Common myeloid progenitor, CD34-positive (primary cell): ENCODE measurements at regions not wholly inside any gene's neighbourhood (a gene's known extent, or its start where the extent isn't known, plus 50 kb on each side); places are given as distances from the start of the nearest gene placed in this dataset.

Experiments used
- CTCF ChIA-PET: fragments of 350-600 bp; sonication (Branson Sonifier 250); formaldehyde crosslinking; loops from one replicate; lab custom pipeline; 2021; ENCODE audit warnings: antibody characterized with exemption; lab: Charles Lee
- POLR2A ChIA-PET: fragments of 350-600 bp; sonication (Branson Sonifier 250); formaldehyde crosslinking; loops from one replicate; lab custom pipeline; 2021; ENCODE audit warnings: antibody characterized with exemption; lab: Charles Lee
- DNase-seq, 3 donors: peaks; one replicate each; pipeline versions ENCODE4 v3.0.0 to v3.0.0-alpha.2; 2013
- H3K27ac ChIP-seq, 2 experiments: 1 replicate in 1 of 2; 2 replicates in 1 of 2; pipeline ENCODE4 v1.7.0; 2013; ENCODE audit warnings: inconsistent platforms in 2 of 2, low read length in 2 of 2, mild to moderate bottlenecking in 2 of 2, low read depth in 1 of 2, moderate library complexity in 1 of 2; ENCODE audit not compliant: severe bottlenecking in 2 of 2, insufficient read depth in 1 of 2, poor library complexity in 1 of 2
- H3K27me3 ChIP-seq, 5 experiments: replicated peaks in 2 of 5; 1 replicate in 3 of 5; 2 replicates in 2 of 5; pipeline versions ENCODE4 v1.6.1 to v1.7.0; 2013; ENCODE audit warnings: low read length in 4 of 5, mild to moderate bottlenecking in 2 of 5, moderate library complexity in 2 of 5, inconsistent platforms in 1 of 5; ENCODE audit not compliant: insufficient read depth in 5 of 5, control insufficient read depth in 4 of 5
- H3K36me3 ChIP-seq, 4 experiments: 1 replicate in 2 of 4; 2 replicates in 2 of 4; pipeline versions ENCODE4 v1.6.1 to v1.7.0; 2013; ENCODE audit warnings: low read length in 3 of 4, control low read depth in 1 of 4, mild to moderate bottlenecking in 1 of 4; ENCODE audit not compliant: control insufficient read depth in 4 of 4, insufficient read depth in 4 of 4
- H3K4me1 ChIP-seq, 4 experiments: 1 replicate in 3 of 4; 2 replicates in 1 of 4; pipeline versions ENCODE4 v1.6.1 to v1.7.1; 2013; ENCODE audit warnings: low read length in 3 of 4, mild to moderate bottlenecking in 3 of 4, control low read depth in 1 of 4, inconsistent platforms in 1 of 4, moderate library complexity in 1 of 4; ENCODE audit not compliant: control insufficient read depth in 4 of 4, insufficient read depth in 4 of 4; ENCODE audit errors: control extremely low read depth in 1 of 4
- H3K4me3 ChIP-seq, 7 experiments: 1 replicate in 4 of 7; 2 replicates in 3 of 7; pipeline versions ENCODE4 v1.5.1 to v1.7.0; 2013; ENCODE audit warnings: mild to moderate bottlenecking in 7 of 7, low read length in 6 of 7, moderate library complexity in 6 of 7, inconsistent platforms in 2 of 7, low read depth in 2 of 7, control low read depth in 1 of 7; ENCODE audit not compliant: insufficient read depth in 4 of 7, control insufficient read depth in 1 of 7; ENCODE audit errors: extremely low read depth in 1 of 7
- H3K9me3 ChIP-seq, 5 experiments: 1 replicate in 4 of 5; 2 replicates in 1 of 5; pipeline versions ENCODE4 v1.6.1 to v1.7.1; 2013; ENCODE audit warnings: low read length in 4 of 5, mild to moderate bottlenecking in 2 of 5, inconsistent platforms in 1 of 5, low read depth in 1 of 5, moderate library complexity in 1 of 5; ENCODE audit not compliant: control insufficient read depth in 4 of 5, insufficient read depth in 2 of 5; ENCODE audit errors: control extremely low read depth in 1 of 5
- WGBS: methylation state at CpG from one replicate; pipeline ENCODE4 v1.1.5; 2013; ENCODE audit not compliant: insufficient coverage; 5-methylcytosine and 5-hydroxymethylcytosine counted together

GRCh38 chr2:78896536-78896935 is 129.0 kb upstream of the REG3G start:
- CTCF ChIA-PET, result no interaction called here
- H3K36me3 ChIP-seq, result no peaks in the 10 kb centered on the region
- no peak overlapping the region for H3K4me3 ChIP-seq
- WGBS, result 100% methylated on average over 3 of the region's 3 CpGs
- no peaks in the 10 kb centered on the region for H3K4me1 ChIP-seq
- no peak for DNase-seq
- H3K27me3 ChIP-seq, result no peaks in the 10 kb centered on the region
- POLR2A ChIA-PET, result no interaction called here
- H3K27ac ChIP-seq, result no peak overlapping the region
- no peaks in the 10 kb centered on the region for H3K9me3 ChIP-seq

GRCh38 chr2:78907089-78907488 is 118.4 kb upstream of the REG3G start:
- CTCF ChIA-PET, result no interaction called here
- H3K27me3 ChIP-seq, result no peaks in the 10 kb centered on the region
- H3K27ac ChIP-seq, result no peak overlapping the region
- no peaks in the 10 kb centered on the region for H3K4me1 ChIP-seq
- no peaks in the 10 kb centered on the region for H3K9me3 ChIP-seq
- no peaks in the 10 kb centered on the region for H3K36me3 ChIP-seq
- no peak for DNase-seq
- H3K4me3 ChIP-seq, result no peak overlapping the region
- WGBS, result no CpG with 5 or more reads among the region's 1 CpG
- POLR2A ChIA-PET, result no interaction called here

DNA sequence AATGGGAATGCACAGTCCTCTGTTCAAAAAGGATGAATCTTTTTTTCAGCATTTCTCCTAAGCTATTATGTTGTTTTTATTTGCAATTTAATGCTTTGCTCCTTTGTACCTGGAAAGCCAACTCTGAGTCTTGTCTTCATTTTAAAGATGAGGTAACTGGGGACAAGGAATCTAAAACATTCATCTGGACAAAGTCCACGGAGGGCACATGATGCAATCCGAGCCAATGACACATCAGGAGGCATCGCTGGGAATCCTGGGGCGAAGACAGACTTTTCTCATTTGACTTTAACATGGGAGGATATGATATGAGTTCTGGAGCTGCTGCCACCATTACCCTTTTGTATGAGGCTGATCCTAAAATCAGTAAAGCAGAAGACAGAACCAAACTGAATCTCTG is 116.5 kb upstream of the REG3G start:
- POLR2A ChIA-PET, result no interaction called here

GRCh38 chr2:78910376-78910775 is 115.1 kb upstream of the REG3G start:
- no peak overlapping the region for H3K4me3 ChIP-seq

More for the DNA sequence above, 116.5 kb upstream of the REG3G start:
- Histone ChIP-seq H3K36me3 (no peaks in the 10 kb centered on the region), H3K27me3 (no peaks in the 10 kb centered on the region), H3K4me1 (no peaks in the 10 kb centered on the region), H3K9me3 (no peaks in the 10 kb centered on the region), H3K4me3 (no peak overlapping the region), H3K27ac (no peak overlapping the region)
- no peak for DNase-seq
- WGBS, result 97% methylated on average over 4 of the region's 4 CpGs
- CTCF ChIA-PET, result no interaction called here

DNA sequence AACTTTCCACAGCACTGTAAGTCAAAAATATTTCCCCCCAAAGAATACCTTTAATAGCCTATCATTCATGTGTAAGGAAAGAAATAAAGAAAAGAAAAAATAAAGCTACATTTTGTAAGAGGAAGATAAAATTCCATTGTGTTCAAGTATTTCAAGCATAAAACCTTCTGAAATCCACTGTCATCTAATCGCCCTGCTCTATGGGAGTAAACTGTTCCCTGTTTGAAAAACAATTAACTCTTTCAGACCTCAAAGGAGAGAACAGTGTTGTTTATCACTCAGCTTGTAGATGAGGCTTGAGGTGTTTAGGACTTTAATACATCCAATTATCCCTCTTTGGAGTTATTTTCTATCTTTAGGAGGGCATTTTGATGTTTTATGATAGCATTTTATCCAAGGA is 112.2 kb upstream of the REG3G start:
- DNase-seq, result no peak
- no peak overlapping the region for H3K4me3 ChIP-seq
- H3K4me1 ChIP-seq, result no peaks in the 10 kb centered on the region
- H3K36me3 ChIP-seq, result no peaks in the 10 kb centered on the region
- WGBS, result no CpG with 5 or more reads among the region's 1 CpG
- H3K27ac ChIP-seq, result no peak overlapping the region
- ChIA-PET POLR2A (no interaction called here), CTCF (no interaction called here)
- H3K27me3 ChIP-seq, result no peaks in the 10 kb centered on the region
- H3K9me3 ChIP-seq, result no peaks in the 10 kb centered on the region

More at GRCh38 chr2:78910376-78910775, 115.1 kb upstream of the REG3G start:
- ChIA-PET CTCF (interaction anchor here (1.1 kb wide), 1 partner anchor 9 kb away, joined by 4 read pairs; no protein-coding TSS in a partner anchor), POLR2A (no interaction called here)
- no peak for DNase-seq
- no peaks in the 10 kb centered on the region for H3K9me3 ChIP-seq
- H3K27me3 ChIP-seq, result no peaks in the 10 kb centered on the region
- 85% methylated on average over 1 of the region's 3 CpGs for WGBS
- no peak overlapping the region for H3K27ac ChIP-seq
- H3K4me1 ChIP-seq, result no peaks in the 10 kb centered on the region
- H3K36me3 ChIP-seq, result no peaks in the 10 kb centered on the region

- no peaks in the 10 kb centered on the region for H3K4me1 ChIP-seq
- ChIA-PET CTCF (no interaction called here), POLR2A (no interaction called here)
- WGBS, result 60% methylated on average over 1 of the region's 2 CpGs
- no peaks in the 10 kb centered on the region for H3K36me3 ChIP-seq
- no peak overlapping the region for H3K27ac ChIP-seq
- no peaks in the 10 kb centered on the region for H3K9me3 ChIP-seq
- H3K4me3 ChIP-seq, result no peak overlapping the region
- no peaks in the 10 kb centered on the region for H3K27me3 ChIP-seq
- DNase-seq, result no peak
Measured at GRCh38 chr2:78925258-78925657, 100.2 kb upstream of the REG3G start.

GRCh38 chr2:78928502-78928901 is 97.0 kb upstream of the REG3G start:
- no peak overlapping the region for H3K27ac ChIP-seq
- no peaks in the 10 kb centered on the region for H3K4me1 ChIP-seq
- H3K4me3 ChIP-seq, result peak overlapping the region in 1 of 7 experiments; percentile 16
- H3K36me3 ChIP-seq, result no peaks in the 10 kb centered on the region
- ChIA-PET POLR2A (no interaction called here), CTCF (no interaction called here)
- DNase-seq, result no peak
- WGBS, result 33% methylated on average over 1 of the region's 1 CpG
- H3K9me3 ChIP-seq, result peaks cover 0 to 3% (median 0%) of the 10 kb centered on the region in 5 experiments
- H3K27me3 ChIP-seq, result no peaks in the 10 kb centered on the region
